ENCODE measurements at regions not wholly inside any gene's neighbourhood (a gene's known extent, or its start where the extent isn't known, plus 50 kb on each side); places are given as distances from the start of the nearest gene placed in this dataset.

DNA sequence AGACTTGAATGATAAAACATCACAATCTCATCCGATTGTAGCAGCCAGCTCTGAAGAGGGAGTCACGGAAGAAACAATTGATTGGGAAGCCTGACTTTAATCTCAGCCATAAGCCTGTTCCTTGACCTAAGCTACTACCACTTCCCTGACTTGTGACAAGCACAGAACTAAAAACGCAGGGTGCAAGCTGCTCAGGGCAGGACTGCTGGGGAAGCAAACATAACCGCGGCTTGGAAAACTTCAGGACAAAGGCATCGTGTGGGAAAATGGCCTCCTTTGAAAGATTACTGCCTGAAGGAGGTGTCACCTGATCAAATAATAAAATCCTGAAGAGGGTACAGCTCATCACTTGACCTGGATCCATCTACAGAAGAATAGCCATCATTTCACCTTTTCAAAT, 595.3 kb upstream of the CADM1 start:
- H3K27me3 ChIP-seq: no peaks in the 10 kb centered on the region
- TF ChIP-seq EP300 (IDR thresholded peaks at IDR 0.05): no peak
- 87 to 92% methylated on average over 6 of the region's 6 CpGs for whole genome bisulfite sequencing, 2 donors
- H3K9me3 ChIP-seq: no peaks in the 10 kb centered on the region
- no peak overlapping the region for H3K4me3 ChIP-seq
- no peaks in the 10 kb centered on the region for H3K4me1 ChIP-seq
- no peak overlapping the region for H3K27ac ChIP-seq
- H3K36me3 ChIP-seq: no peaks in the 10 kb centered on the region
- DNase-seq (no peak), ATAC-seq (ENCODE audit: low FRiP score in 2 of 2) (no peak)

GRCh38 chr11:116096272-116096995, 592.2 kb upstream of the CADM1 start:
- Histone ChIP-seq H3K4me1 (no peaks in the 10 kb centered on the region), H3K27ac (no peak overlapping the region), H3K9me3 (no peaks in the 10 kb centered on the region), H3K27me3 (no peaks in the 10 kb centered on the region), H3K36me3 (no peaks in the 10 kb centered on the region), H3K4me3 (no peak overlapping the region)
- 45% methylated on average over 12 of the region's 12 CpGs for WGBS, 2 donors
- TF ChIP-seq CTCF (IDR thresholded peaks at IDR 0.05) (no peak), POLR2A (IDR thresholded peaks at IDR 0.05) (no peak), EP300 (IDR thresholded peaks at IDR 0.05) (no peak), POLR2AphosphoS5 (IDR thresholded peaks at IDR 0.05) (no peak)
- no peak for ATAC-seq (ENCODE audit: low FRiP score in 2 of 2)
- DNase-seq: no peak

GRCh38 chr11:116093481-116094270, 589.5 kb upstream of the CADM1 start:
- 86% methylated on average over 2 of the region's 2 CpGs for WGBS, 2 donors
- Histone ChIP-seq H3K4me1 (no peaks in the 10 kb centered on the region), H3K4me3 (no peak overlapping the region), H3K36me3 (no peaks in the 10 kb centered on the region), H3K27ac (no peak overlapping the region), H3K27me3 (no peaks in the 10 kb centered on the region), H3K9me3 (no peaks in the 10 kb centered on the region)
- TF ChIP-seq POLR2A (IDR thresholded peaks at IDR 0.05): no peak
- TF ChIP-seq EP300 (IDR thresholded peaks at IDR 0.05): no peak
- no peak for TF ChIP-seq CTCF (IDR thresholded peaks at IDR 0.05)
- no peak for ATAC-seq (ENCODE audit: low FRiP score in 2 of 2)
- DNase-seq: no peak

- Histone ChIP-seq H3K4me3 (no peak overlapping the region), H3K9me3 (no peaks in the 10 kb centered on the region), H3K27ac (no peak overlapping the region), H3K36me3 (no peaks in the 10 kb centered on the region), H3K4me1 (no peaks in the 10 kb centered on the region), H3K27me3 (no peaks in the 10 kb centered on the region)
- ATAC-seq (ENCODE audit: low FRiP score in 2 of 2) (no peak), DNase-seq (no peak)
- no peak for TF ChIP-seq POLR2A (IDR thresholded peaks at IDR 0.05)
- no peak for TF ChIP-seq POLR2AphosphoS5 (IDR thresholded peaks at IDR 0.05)
- no peak for TF ChIP-seq CTCF (IDR thresholded peaks at IDR 0.05)
- TF ChIP-seq EP300 (IDR thresholded peaks at IDR 0.05): no peak
- 75 to 84% methylated on average over 7 of the region's 7 CpGs for WGBS, 2 donors
Observed at GRCh38 chr11:116093065-116093464, 588.9 kb upstream of the CADM1 start.

GRCh38 chr11:116086426-116086825, 582.2 kb upstream of the CADM1 start:
- 64 to 79% methylated on average over 1 of the region's 1 CpG for WGBS, 2 donors
- ATAC-seq (ENCODE audit: low FRiP score in 2 of 2) (no peak), DNase-seq (no peak)

More at GRCh38 chr11:116086426-116086825, 582.2 kb upstream of the CADM1 start:
- no peaks in the 10 kb centered on the region for H3K36me3 ChIP-seq
- H3K4me1 ChIP-seq: no peaks in the 10 kb centered on the region
- H3K27me3 ChIP-seq: no peaks in the 10 kb centered on the region
- no peak overlapping the region for H3K27ac ChIP-seq
- H3K4me3 ChIP-seq: no peak overlapping the region
- TF ChIP-seq POLR2AphosphoS5 (IDR thresholded peaks at IDR 0.05) (no peak), CTCF (IDR thresholded peaks at IDR 0.05) (no peak), EP300 (IDR thresholded peaks at IDR 0.05) (no peak), POLR2A (IDR thresholded peaks at IDR 0.05) (no peak)
- no peaks in the 10 kb centered on the region for H3K9me3 ChIP-seq
